HG03342 (cell line): ENCODE measurements at regions not wholly inside any gene's neighbourhood (a gene's known extent, or its start where the extent isn't known, plus 50 kb on each side); places are given as distances from the start of the nearest gene placed in this dataset.

Source experiments
- ATAC-seq: cut with Tn5 transposase; IDR thresholded peaks from one replicate; pipeline ENCODE4 v1.9.1; 2021; ENCODE audit warnings: mild to moderate bottlenecking, moderate library complexity; ENCODE audit not compliant: unreplicated experiment

GRCh38 chr14:100955201-100955600 is 51.7 kb upstream of the RTL1 start:
- no peak for ATAC-seq

GRCh38 chr14:100962494-100962893 is 59.0 kb upstream of the RTL1 start:
- ATAC-seq, result no peak

DNA sequence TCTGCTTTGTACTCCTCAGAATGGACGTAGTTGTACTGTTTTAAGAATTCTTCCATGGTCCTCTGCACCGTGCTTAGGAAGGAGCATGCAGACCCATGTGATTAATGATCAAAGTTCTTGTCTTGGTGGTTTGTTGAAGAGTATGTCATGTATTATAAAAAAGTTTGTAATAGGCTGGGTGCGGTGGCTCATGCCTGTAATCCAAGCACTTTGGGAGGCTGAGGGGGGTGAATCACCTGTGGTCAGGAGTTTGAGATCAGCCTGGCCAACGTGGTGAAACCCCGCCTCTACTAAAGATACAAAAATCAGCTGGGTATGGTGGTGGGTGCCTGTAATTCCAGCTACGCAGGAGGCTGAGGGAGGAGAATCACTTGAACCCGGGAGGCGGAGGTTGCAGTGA is 61.8 kb upstream of the RTL1 start:
- ATAC-seq, result no peak

- no peak for ATAC-seq
Measured at GRCh38 chr14:100967178-100967577, 63.7 kb upstream of the RTL1 start.

GRCh38 chr14:100967930-100968329 is 64.4 kb upstream of the RTL1 start:
- no peak for ATAC-seq

DNA sequence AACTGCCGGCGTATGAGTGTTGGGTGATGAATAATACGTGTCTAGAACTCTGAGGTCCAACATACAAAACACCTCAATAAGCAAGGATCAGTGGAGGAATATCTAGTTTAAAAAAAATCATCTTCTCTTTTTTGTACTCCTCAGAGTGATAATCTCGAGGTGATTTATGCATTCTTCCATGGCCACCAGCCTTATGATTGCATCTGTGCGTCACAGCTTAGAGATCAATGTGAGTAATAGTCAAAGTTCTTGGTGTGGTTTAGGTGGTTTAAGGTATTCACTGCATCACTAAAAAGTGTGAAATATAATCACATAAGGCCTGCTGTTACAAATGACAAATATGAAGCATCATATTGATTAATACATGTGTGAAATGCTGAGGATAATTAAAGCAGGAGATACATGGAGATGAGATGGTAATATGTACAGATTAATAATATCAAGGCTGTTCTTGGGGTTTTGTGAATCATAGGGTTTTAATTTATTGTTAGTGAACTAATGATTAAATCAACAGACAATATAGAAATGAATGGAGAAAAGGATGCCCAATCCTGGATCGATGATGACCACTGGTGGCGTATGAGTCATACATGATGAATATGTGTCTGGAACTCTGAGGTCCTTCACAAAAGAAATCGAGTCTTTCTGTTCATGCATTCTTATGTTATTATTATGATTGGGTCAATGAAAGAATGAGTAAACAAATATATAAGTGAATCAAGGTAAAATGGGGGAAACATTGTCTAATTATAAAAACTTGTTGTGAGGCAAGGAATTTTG is 68.8 kb upstream of the RTL1 start:
- no peak for ATAC-seq

DNA sequence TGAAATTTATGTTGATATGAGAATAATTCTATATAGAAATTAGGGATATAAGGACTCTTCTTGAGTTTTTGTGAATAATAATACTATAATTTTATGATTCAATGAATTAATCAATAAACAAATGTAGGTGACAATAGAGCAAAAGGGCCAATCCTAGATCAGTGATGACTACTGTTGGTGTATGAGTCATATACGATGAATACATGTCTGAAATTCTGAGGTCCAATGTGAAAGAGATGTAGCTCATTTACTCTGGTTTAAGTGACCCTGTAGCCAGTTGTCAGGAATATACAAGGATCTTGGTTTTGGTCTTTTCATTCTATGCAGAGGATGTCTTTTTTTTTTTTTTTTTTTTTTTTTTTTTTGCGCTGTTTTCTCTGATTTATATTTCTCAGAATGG is 72.1 kb upstream of the RTL1 start:
- no peak for ATAC-seq

DNA sequence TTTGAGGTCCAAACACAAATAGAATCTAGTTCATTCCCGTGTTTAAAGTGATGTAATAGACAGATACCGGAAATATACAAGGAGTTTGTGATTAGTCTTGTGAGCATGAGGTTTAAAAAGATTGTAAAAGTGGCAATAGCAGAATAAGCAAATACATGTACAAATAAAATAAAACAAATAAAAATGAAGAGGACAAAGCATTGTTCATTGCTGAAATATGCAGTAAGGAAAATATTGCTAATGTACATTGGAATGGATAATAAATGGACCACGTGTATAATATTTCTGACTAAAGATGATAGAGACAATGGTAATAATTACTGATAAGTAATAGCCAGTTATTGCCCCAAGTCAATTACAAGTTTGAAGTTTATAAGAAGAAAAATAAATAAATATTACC is 75.6 kb upstream of the RTL1 start:
- ATAC-seq, result no peak

GRCh38 chr14:100979780-100980179 is 76.3 kb upstream of the RTL1 start:
- no peak for ATAC-seq

DNA sequence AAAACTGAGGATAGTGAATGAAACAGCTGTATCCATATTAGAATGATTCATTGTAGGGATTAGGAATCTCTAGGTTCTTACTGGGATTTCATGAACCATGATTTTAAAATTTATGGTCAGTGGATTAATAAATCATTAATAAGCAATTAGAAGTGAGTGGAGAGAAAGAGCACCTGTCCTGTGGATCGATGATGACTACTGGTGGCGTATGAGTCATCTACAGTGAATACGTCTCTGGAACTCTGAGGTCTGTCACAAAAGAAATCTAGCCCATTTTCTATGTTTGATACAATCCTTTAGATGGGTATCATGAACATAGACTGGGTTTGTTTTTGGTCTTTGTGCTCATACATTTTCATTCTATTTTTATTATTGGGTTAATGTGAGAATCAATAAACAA is 77.3 kb upstream of the RTL1 start:
- no peak for ATAC-seq

DNA sequence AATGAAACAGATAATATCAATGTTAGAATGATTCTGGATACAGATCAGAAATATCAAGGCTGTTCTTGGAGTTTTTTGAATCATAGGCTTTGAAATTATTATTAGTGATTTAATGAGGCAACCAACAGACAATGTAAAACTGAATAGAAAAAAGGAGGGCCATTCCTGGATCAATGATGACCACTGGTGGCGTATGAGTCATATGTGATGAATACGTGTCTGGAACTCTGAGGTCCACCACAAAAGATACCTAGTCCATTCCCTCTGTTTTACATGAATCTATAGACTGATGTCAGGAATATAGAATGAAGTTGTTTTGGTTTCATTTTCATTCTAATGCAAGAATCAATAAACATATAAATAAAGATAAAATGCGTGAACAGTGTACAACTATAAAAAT is 78.3 kb upstream of the RTL1 start:
- no peak for ATAC-seq

DNA sequence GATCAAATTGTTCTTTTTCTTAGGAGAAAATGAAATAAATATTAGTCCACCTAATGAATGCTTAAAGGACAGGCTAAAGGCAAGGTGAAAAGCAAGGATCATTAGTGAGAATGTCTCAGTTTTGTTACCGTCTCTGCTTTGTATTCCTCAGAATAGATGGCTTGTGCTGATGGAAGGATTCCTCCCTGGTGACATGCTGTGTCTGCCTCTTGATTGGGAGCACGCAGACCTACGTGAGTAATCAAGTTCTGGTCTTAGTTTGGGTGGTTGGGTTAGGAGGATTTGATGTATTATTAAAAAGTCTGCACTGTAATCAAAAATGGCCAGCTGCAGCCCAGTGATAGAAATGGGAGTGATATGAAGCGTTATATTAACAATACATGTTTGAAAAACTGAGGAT is 78.8 kb upstream of the RTL1 start:
- no peak for ATAC-seq

DNA sequence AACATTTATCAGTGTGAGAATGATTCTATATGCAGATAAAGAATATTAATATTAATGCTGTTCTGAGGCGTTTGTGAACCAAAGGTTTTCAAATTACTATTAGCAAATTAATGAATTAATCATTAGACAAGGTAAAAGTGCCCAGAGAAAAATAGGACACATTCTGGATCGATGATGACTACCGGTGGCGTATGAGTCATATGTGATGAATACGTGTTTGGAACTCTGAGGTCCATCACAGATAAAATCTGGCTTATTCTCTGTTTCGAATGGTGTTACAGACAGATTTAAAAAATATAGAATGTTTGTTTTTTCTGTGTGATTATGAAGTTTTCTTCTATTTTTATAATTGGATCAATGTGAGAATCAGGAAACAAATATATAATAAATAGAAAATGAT is 79.2 kb upstream of the RTL1 start:
- no peak for ATAC-seq

DNA sequence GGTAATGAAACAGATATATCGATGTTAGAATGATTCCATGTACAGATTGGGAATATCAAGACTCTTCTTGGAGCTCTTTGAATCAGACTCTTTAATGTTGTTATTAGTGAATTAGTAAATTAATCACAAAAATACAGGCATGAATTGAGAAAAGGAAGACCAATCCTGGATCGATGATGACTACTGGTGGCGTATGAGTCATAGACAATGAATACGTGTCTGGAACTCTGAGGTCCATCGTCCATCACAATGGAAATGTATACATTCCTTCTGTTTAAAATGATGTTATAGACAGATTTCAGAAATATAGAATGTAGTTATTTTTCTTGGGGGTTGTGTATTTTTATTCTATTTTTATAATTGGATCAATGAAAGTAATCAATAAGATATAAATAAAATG is 80.2 kb upstream of the RTL1 start:
- ATAC-seq, result no peak

DNA sequence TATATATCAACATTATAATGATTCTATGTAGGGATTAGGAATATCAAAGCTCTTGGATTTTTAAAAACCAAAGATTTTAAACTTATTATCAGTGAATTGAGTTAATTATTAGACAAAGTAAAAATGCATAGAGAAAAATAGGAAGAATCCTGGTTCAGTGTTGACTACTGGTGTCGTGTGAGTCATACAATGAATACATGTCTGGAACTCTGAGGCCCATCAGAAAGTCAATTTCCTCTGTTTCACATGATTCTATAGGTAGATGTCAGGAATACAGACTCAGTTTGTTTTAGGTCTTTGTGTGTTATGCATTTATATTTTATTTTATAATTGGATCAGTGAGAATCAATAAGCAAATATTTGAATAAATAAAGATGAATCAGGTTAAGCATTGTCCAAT is 84.5 kb upstream of the RTL1 start:
- no peak for ATAC-seq

DNA sequence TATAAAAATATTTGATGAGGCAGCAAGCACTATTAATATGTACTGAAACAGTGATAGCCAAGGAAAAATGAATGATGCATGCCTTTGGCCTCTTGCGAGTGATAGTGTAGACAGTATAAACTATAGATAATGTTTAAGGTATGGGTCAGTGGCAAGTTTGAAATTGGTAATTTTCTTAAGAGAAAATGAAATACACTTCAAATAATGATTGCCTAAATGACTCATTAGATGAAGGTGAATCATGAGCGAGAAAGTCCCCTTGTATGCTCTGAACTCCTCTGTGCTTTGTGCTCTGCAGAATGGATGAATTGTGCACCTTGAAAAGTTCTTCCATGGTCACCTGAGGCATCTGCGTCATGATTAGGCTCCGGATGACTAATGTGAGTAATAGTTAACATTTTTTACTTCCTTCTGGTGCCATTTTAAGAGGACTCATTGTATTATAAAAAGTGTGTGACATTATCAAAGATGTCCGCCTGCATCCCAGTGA is 84.9 kb upstream of the RTL1 start:
- peak; percentile 57 for ATAC-seq

- no peak for ATAC-seq
Measured at GRCh38 chr14:100988956-100989355, 85.4 kb upstream of the RTL1 start.

- ATAC-seq, result no peak
Measured at GRCh38 chr14:100989924-100990323, 86.4 kb upstream of the RTL1 start.

DNA sequence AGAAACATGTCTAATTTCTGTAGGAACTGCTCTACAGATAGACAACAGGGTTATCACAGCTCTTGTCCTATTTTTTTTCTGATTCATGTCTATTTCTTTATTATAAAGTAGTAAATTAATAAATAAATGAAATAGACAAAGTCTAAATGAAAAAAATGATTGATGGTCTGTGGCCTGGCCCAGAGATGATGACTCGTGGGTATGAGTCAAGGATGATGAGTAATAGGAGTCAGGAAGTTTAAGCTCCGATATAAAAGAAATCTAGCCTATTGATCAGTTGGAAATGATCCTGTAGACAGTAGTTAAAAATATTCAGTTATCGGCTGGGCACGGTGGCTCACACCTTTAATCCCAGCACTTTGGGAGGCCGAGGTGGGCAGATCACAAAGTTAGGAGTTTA is 90.6 kb upstream of the RTL1 start:
- ATAC-seq, result no peak

- ATAC-seq, result no peak
Measured at GRCh38 chr14:100994756-100995330, 91.3 kb upstream of the RTL1 start.

- ATAC-seq, result no peak
Measured at GRCh38 chr14:101000711-101001250, 97.3 kb upstream of the RTL1 start.

DNA sequence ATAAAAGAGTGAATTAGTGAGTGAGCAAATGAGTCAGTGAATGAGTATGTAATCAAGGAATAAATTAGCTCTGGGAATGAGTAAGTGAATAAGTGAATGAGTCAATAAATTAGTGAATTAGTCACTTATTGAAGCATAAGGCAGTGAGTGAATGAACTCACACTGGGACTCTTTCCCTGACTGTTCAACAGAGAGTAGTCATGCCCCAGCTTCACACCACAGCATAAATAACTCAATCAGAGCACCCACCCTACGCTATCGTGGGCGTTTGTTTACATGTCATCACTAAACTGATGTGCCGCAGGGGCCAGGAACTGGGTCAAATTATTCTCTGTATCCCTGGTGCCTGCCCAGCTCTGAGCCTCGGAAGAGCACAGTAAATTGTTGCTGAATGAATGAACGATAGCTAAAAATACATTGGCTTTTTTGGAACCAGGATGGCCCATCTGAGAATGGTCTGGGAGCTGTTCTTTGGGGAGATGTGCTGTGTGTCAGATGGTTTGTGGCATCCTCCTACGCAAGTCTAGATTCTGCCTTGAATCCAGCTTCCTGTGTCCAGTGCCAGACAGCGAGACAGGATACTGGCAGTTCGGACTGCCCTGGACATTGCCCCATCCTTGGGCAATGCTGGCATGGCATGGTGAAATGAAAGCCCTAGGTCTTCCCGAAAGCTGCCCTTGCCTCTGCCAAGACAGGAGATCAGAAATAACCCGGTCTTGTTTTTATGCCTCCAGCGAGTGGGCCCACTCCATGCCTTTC is 98.0 kb upstream of the RTL1 start:
- no peak for ATAC-seq
